HCT116 (cell line): ENCODE measurements at regions not wholly inside any gene's neighbourhood (a gene's known extent, or its start where the extent isn't known, plus 50 kb on each side); places are given as distances from the start of the nearest gene placed in this dataset.

Experiments used
- ATAC-seq: fragments of 200-7000 bp; cut with Tn5 transposase; 2 replicates; pipeline ENCODE4 v1.9.1; 2020; ENCODE audit warnings: mild to moderate bottlenecking, moderate library complexity
- BruUV-seq: library from RNA; stranded (reverse); fragments of 400-500 nt; replicated peaks from 2 replicates; lab custom pipeline; 2021; lab: Mats Ljungman, UMichigan
- CTCF ChIA-PET: fragments of 300-600 bp; sonication (Branson Sonifier 250); formaldehyde crosslinking; loops from one replicate; lab custom pipeline; 2021; ENCODE audit warnings: antibody characterized with exemption; lab: Charles Lee
- POLR2A ChIA-PET: fragments of 300-600, 350-600 bp; sonication (Branson Sonifier 250); formaldehyde crosslinking; loops from one replicate; lab custom pipeline; 2021; ENCODE audit warnings: antibody characterized with exemption; lab: Charles Lee
- RAD21 ChIA-PET, 2 experiments: fragments of 300-600 bp; sonication (Branson Sonifier 250); formaldehyde crosslinking; loops; one replicate each; lab custom pipeline; 2023; ENCODE audit warnings: low total read pairs in 2 of 2; ENCODE audit not compliant: uncharacterized antibody in 2 of 2, unreplicated experiment in 2 of 2, low non-redundant PET in 1 of 2; lab: Charles Lee
- DNase-seq: peaks from one replicate; pipeline ENCODE4 v3.0.0-alpha.2; 2010; ENCODE audit warnings: low read depth, low spot score
- H2AFZ ChIP-seq: fragments of 200-600 bp; shearing (Covaris generic), sonication (generic); 2 replicates; pipeline ENCODE4 v1.6.1; 2017; ENCODE audit warnings: low read depth, mixed run types, mixed read lengths, antibody characterized with exemption, low read length; ENCODE audit not compliant: poor library complexity, severe bottlenecking
- H3K27ac ChIP-seq: 2 replicates; pipeline ENCODE4 v1.5.1; 2012; ENCODE audit warnings: low read depth, low read length
- H3K27me3 ChIP-seq: fragments of 200-600 bp; sonication (generic); 2 replicates; pipeline ENCODE4 v1.6.1; 2016; ENCODE audit warnings: mixed run types, low read length, mixed read lengths; ENCODE audit not compliant: insufficient read depth
- H3K36me3 ChIP-seq, 2 experiments: fragments of 200-500 bp in 1 of 2; fragments of 200-600 bp in 1 of 2; sonication (Bioruptor generic) in 1 of 2; sonication (generic) in 1 of 2; 2 replicates each; pipeline versions ENCODE4 v1.5.1 to v1.6.1; 2014 to 2016; ENCODE audit warnings: low read length in 2 of 2, inconsistent platforms in 1 of 2, mixed read lengths in 1 of 2, mixed run types in 1 of 2; ENCODE audit not compliant: insufficient read depth in 2 of 2, control insufficient read depth in 1 of 2
- H3K4me1 ChIP-seq, 2 experiments: fragments of 200-600 bp in 1 of 2; sonication (generic) in 1 of 2; 2 replicates each; pipeline versions ENCODE4 v1.5.1 to v1.6.1; 2012 to 2017; ENCODE audit warnings: low read length in 2 of 2, inconsistent platforms in 1 of 2, mild to moderate bottlenecking in 1 of 2, mixed read lengths in 1 of 2, mixed run types in 1 of 2, moderate library complexity in 1 of 2; ENCODE audit not compliant: insufficient read depth in 2 of 2, control insufficient read depth in 1 of 2
- H3K4me2 ChIP-seq: fragments of 200-600 bp; sonication (generic); 2 replicates; pipeline ENCODE4 v1.6.1; 2017; ENCODE audit warnings: mixed run types, low read length, mixed read lengths
- H3K4me3 ChIP-seq, 2 experiments: fragments of 200-600 bp in 1 of 2; sonication (generic) in 1 of 2; replicated peaks in 1 of 2; 2 replicates each; pipeline ENCODE4 v1.5.1; 2011 to 2016; ENCODE audit warnings: low read length in 2 of 2, control low read depth in 1 of 2, low read depth in 1 of 2, mild to moderate bottlenecking in 1 of 2, mixed read lengths in 1 of 2, mixed run types in 1 of 2
- H3K79me2 ChIP-seq: fragments of 200-600 bp; sonication (generic); 2 replicates; pipeline ENCODE4 v1.6.1; 2017; ENCODE audit warnings: mild to moderate bottlenecking, mixed run types, low read length, moderate library complexity, mixed read lengths; ENCODE audit not compliant: insufficient read depth
- H3K9ac ChIP-seq: fragments of 200-600 bp; sonication (generic); 2 replicates; pipeline ENCODE4 v1.6.1; 2016; ENCODE audit warnings: low read length, mixed read lengths
- H3K9me2 ChIP-seq: fragments of 200-600 bp; sonication (generic), shearing (Covaris generic); 2 replicates; pipeline ENCODE4 v1.6.1; 2017; ENCODE audit warnings: mixed run types, mild to moderate bottlenecking, moderate library complexity; ENCODE audit not compliant: insufficient read depth
- H3K9me3 ChIP-seq, 2 experiments: fragments of 200-500 bp in 1 of 2; fragments of 200-600 bp in 1 of 2; sonication (Bioruptor generic) in 1 of 2; sonication (generic) in 1 of 2; 2 replicates each; pipeline ENCODE4 v1.6.1; 2014 to 2017; ENCODE audit warnings: low read length in 2 of 2, mixed read lengths in 2 of 2, inconsistent platforms in 1 of 2, low read depth in 1 of 2, mild to moderate bottlenecking in 1 of 2, mixed run types in 1 of 2, moderate library complexity in 1 of 2; ENCODE audit not compliant: control insufficient read depth in 1 of 2, insufficient read depth in 1 of 2
- H4K20me1 ChIP-seq: fragments of 200-600 bp; sonication (generic), shearing (Covaris generic); 2 replicates; pipeline ENCODE4 v1.6.1; 2017; ENCODE audit warnings: mixed run types, mild to moderate bottlenecking, moderate library complexity; ENCODE audit not compliant: insufficient read depth
- ATF3 ChIP-seq: IDR thresholded peaks from 2 replicates; pipeline ENCODE4 v1.6.1; 2012
- CBX3 ChIP-seq: IDR thresholded peaks from 2 replicates; pipeline ENCODE4 v1.6.1; 2012; ENCODE audit warnings: low read depth
- CTCF ChIP-seq, 3 experiments: fragments of 200-600 bp in 1 of 3; sonication (generic) in 1 of 3; IDR thresholded peaks in 2 of 3; conservative IDR thresholded peaks in 1 of 3; 2 replicates each; pipeline ENCODE4 v1.5.1; 2012 to 2017; ENCODE audit warnings: low read depth in 2 of 3, low read length in 2 of 3, antibody characterized with exemption in 1 of 3, borderline replicate concordance in 1 of 3, control low read depth in 1 of 3, mild to moderate bottlenecking in 1 of 3, mixed read lengths in 1 of 3, mixed run types in 1 of 3, moderate library complexity in 1 of 3; ENCODE audit not compliant: insufficient read depth in 1 of 3
- EGR1 ChIP-seq: IDR thresholded peaks from 2 replicates; pipeline ENCODE4 v1.6.1; 2012; ENCODE audit warnings: low read depth
- ELF1 ChIP-seq: IDR thresholded peaks from 2 replicates; pipeline ENCODE4 v1.6.1; 2012; ENCODE audit warnings: low read depth, borderline replicate concordance
- EZH2 ChIP-seq: fragments of 200-600 bp; sonication (generic); IDR thresholded peaks from 2 replicates; pipeline ENCODE4 v1.6.1; 2017; ENCODE audit warnings: antibody characterized with exemption, mixed run types
- JUND ChIP-seq: IDR thresholded peaks from 2 replicates; pipeline ENCODE4 v1.6.1; 2012
- RAD21 ChIP-seq: IDR thresholded peaks from 2 replicates; pipeline ENCODE4 v1.6.1; 2012; ENCODE audit warnings: low read depth, mild to moderate bottlenecking
- SRF ChIP-seq: IDR thresholded peaks from 2 replicates; pipeline ENCODE4 v1.6.1; 2012; ENCODE audit warnings: low read depth
- ZBTB33 ChIP-seq: IDR thresholded peaks from 2 replicates; pipeline ENCODE4 v1.6.1; 2011; ENCODE audit warnings: mild to moderate bottlenecking, low read length, moderate library complexity; ENCODE audit not compliant: insufficient replicate concordance; ENCODE audit errors: extremely low read depth
- intact Hi-C: fragments of 100-400 bp; cut with micrococcal nuclease; formaldehyde crosslinking; loops from 2 replicates; pipeline ENCODE4 v1.10.0; 2022

DNA sequence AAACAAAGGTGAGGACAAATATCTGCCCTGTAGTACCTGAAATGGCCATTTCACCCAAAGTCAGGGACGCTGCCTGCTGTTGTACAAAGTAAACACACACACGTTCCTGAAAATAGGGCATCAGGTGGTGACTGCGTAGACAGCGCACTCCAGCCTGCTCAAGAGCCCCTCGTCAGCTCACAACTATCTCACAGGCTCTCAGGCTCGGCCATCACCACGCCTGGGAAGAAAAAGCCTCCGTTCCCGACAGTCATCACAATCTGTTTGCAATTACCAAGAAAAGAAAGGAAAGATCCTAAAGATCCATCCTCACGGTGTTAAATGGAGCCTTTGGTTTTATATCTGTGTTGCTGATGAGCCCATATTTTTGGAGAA, 230.2 kb downstream of the ZNF516 start:
- no peaks in the 10 kb centered on the region for H3K9me2 ChIP-seq

DNA sequence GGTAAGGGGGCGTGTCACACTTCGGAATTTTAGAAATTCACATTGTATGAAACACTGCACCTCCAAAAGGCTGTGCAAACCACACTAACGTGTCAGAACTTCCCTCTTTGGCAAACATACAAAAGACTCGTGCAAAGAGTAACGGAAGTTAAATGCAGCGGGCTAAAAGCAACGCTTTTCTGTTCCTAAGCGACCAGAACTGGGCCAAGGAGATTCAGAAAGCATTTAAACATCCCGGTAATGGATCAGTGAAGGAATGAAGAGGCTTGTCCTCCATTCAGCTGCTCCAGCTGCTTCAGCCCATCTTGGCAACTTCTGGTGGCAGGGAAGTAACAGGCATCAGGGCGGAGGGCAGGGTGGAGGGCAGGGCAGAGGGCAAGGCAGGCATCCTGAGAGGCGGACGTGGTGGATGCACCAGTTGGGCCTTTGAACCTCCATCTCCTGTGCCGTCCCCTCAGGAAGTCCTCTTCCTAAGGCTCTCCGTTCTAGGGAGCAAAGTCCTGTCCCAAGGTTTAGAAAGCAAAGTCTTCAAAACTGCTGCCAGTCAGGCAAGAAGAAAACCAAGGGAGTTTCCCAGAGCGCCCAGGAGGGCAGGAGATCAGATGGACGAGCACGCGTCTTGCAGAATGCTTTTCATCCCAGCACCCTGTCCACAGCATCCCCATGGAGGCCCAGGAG, 230.7 kb downstream of the ZNF516 start:
- ATAC-seq, result no peak
- TF ChIP-seq RAD21, result no peak
- no peak for TF ChIP-seq CTCF (IDR thresholded peaks at IDR 0.05 in 2 of 3, conservative IDR thresholded peaks at IDR 0.05 in 1 of 3; ENCODE audit: borderline replicate concordance in 1 of 3, insufficient read depth in 1 of 3, low read depth in 2 of 3, low read length in 2 of 3)
- TF ChIP-seq EZH2, result no peak
- no peak for TF ChIP-seq ELF1
- TF ChIP-seq EGR1, result no peak
- TF ChIP-seq SRF, result no peak
- no peak for TF ChIP-seq ATF3
- TF ChIP-seq JUND, result no peak
- TF ChIP-seq, all 23 proteins: peak for 0
- Histone ChIP-seq H3K9me2 (no peaks in the 10 kb centered on the region), H3K36me3 (no peaks in the 10 kb centered on the region), H3K9me3 (no peaks in the 10 kb centered on the region), H3K4me2 (no peak overlapping the region), H3K27me3 (peaks cover 3% of the 10 kb centered on the region; the same call in 1 of the 2 replicates), H2AFZ (no peak overlapping the region), H3K9ac (no peak overlapping the region), H4K20me1 (no peaks in the 10 kb centered on the region), H3K27ac (no peak overlapping the region), H3K79me2 (no peaks in the 10 kb centered on the region), H3K4me3 (no peak overlapping the region), H3K4me1 (no peaks in the 10 kb centered on the region)
- CTCF ChIA-PET, result no interaction called here
- DNase-seq, result no peak
- POLR2A ChIA-PET, result no interaction called here
- RAD21 ChIA-PET, result no interaction called here
- no TSS peak for BruUV-seq
- intact Hi-C loops, result no loop called here

More for the DNA sequence above, 230.2 kb downstream of the ZNF516 start:
- H3K36me3 ChIP-seq, result no peaks in the 10 kb centered on the region
- no peaks in the 10 kb centered on the region for H3K4me1 ChIP-seq
- H3K9me3 ChIP-seq, result no peaks in the 10 kb centered on the region
- no peaks in the 10 kb centered on the region for H4K20me1 ChIP-seq
- no peak for TF ChIP-seq RAD21
- TF ChIP-seq EGR1, result no peak
- no peak for TF ChIP-seq ZBTB33
- TF ChIP-seq CBX3, result no peak
- no peak overlapping the region for H3K4me3 ChIP-seq
- H3K79me2 ChIP-seq, result no peaks in the 10 kb centered on the region
- no peak for ATAC-seq
- no peak overlapping the region for H2AFZ ChIP-seq
- intact Hi-C loops, result no loop called here
- H3K27ac ChIP-seq, result no peak overlapping the region
- no peak for DNase-seq
- no peak overlapping the region for H3K9ac ChIP-seq
- RAD21 ChIA-PET, result no interaction called here
- H3K27me3 ChIP-seq, result peaks cover 3% of the 10 kb centered on the region; the same call in 1 of the 2 replicates
- H3K4me2 ChIP-seq, result no peak overlapping the region
- no TSS peak for BruUV-seq
- CTCF ChIA-PET, result interaction anchor here (0.9 kb wide), 1 partner anchor 8 kb away, joined by 6 read pairs; no protein-coding TSS in a partner anchor
- POLR2A ChIA-PET, result no interaction called here
